SJCRH30 (cell line): ENCODE measurements at regions not wholly inside any gene's neighbourhood (a gene's known extent, or its start where the extent isn't known, plus 50 kb on each side); places are given as distances from the start of the nearest gene placed in this dataset.

Source experiments
- DNase-seq, 2 experiments: peaks; one replicate each; pipeline ENCODE4 v3.0.0-alpha.2; 2015 to 2020
- H3K27ac ChIP-seq: fragments of 250-450 bp; sonication (Bioruptor Pico); 2 replicates; pipeline ENCODE4 v1.5.1; 2020; ENCODE audit warnings: mild to moderate bottlenecking, moderate library complexity
- H3K27me3 ChIP-seq: fragments of 250-450 bp; sonication (Bioruptor Pico); 2 replicates; pipeline ENCODE4 v1.5.1; 2020; ENCODE audit warnings: mild to moderate bottlenecking, moderate library complexity
- H3K36me3 ChIP-seq: fragments of 250-450 bp; sonication (Bioruptor Pico); 2 replicates; pipeline ENCODE4 v1.5.1; 2020; ENCODE audit warnings: mild to moderate bottlenecking, moderate library complexity
- H3K4me1 ChIP-seq: fragments of 250-450 bp; sonication (Bioruptor Pico); 2 replicates; pipeline ENCODE4 v1.5.1; 2020; ENCODE audit warnings: mild to moderate bottlenecking, moderate library complexity
- H3K4me3 ChIP-seq: fragments of 250-450 bp; sonication (Bioruptor Pico); 2 replicates; pipeline ENCODE4 v1.5.1; 2020; ENCODE audit warnings: mild to moderate bottlenecking, moderate library complexity
- H3K9me3 ChIP-seq: fragments of 250-450 bp; sonication (Bioruptor Pico); replicated peaks from 2 replicates; pipeline ENCODE4 v1.5.1; 2020; ENCODE audit warnings: mild to moderate bottlenecking, moderate library complexity

GRCh38 chr15:62875626-62876021 lies 166.9 kb upstream of the TPM1 start:
- no peak overlapping the region for H3K4me3 ChIP-seq
- DNase-seq: no peak
- H3K27me3 ChIP-seq: no peaks in the 10 kb centered on the region
- no peak overlapping the region for H3K27ac ChIP-seq
- H3K9me3 ChIP-seq: peaks cover 3% of the 10 kb centered on the region; the same call in 1 of the 2 replicates
- no peaks in the 10 kb centered on the region for H3K36me3 ChIP-seq
- H3K4me1 ChIP-seq: peaks cover 5% of the 10 kb centered on the region

GRCh38 chr15:62877276-62877857 lies 165.2 kb upstream of the TPM1 start:
- Histone ChIP-seq H3K27me3 (no peaks in the 10 kb centered on the region), H3K4me1 (peaks cover 9% of the 10 kb centered on the region), H3K9me3 (no peaks in the 10 kb centered on the region), H3K36me3 (no peaks in the 10 kb centered on the region), H3K4me3 (no peak overlapping the region), H3K27ac (no peak overlapping the region)
- no peak for DNase-seq

- H3K36me3 ChIP-seq: no peaks in the 10 kb centered on the region
- no peaks in the 10 kb centered on the region for H3K27me3 ChIP-seq
- no peak for DNase-seq
- no peak overlapping the region for H3K27ac ChIP-seq
- peaks cover 9% of the 10 kb centered on the region for H3K4me1 ChIP-seq
- H3K4me3 ChIP-seq: no peak overlapping the region
- H3K9me3 ChIP-seq: no peaks in the 10 kb centered on the region
Measured at GRCh38 chr15:62878070-62878469, 164.5 kb upstream of the TPM1 start.

- DNase-seq: no peak
- Histone ChIP-seq H3K36me3 (no peaks in the 10 kb centered on the region), H3K9me3 (no peaks in the 10 kb centered on the region), H3K27ac (no peak overlapping the region), H3K27me3 (no peaks in the 10 kb centered on the region), H3K4me3 (no peak overlapping the region), H3K4me1 (peaks cover 14% of the 10 kb centered on the region)
Measured at GRCh38 chr15:62879770-62880169, 162.8 kb upstream of the TPM1 start.

- Histone ChIP-seq H3K4me1 (peaks cover 14% of the 10 kb centered on the region), H3K27me3 (no peaks in the 10 kb centered on the region), H3K4me3 (no peak overlapping the region), H3K9me3 (no peaks in the 10 kb centered on the region), H3K36me3 (no peaks in the 10 kb centered on the region), H3K27ac (no peak overlapping the region)
- DNase-seq: no peak
Measured at GRCh38 chr15:62880278-62880677, 162.3 kb upstream of the TPM1 start.

GRCh38 chr15:62881056-62881455 lies 161.5 kb upstream of the TPM1 start:
- H3K27ac ChIP-seq: no peak overlapping the region
- no peak overlapping the region for H3K4me3 ChIP-seq
- H3K4me1 ChIP-seq: peaks cover 14% of the 10 kb centered on the region
- H3K27me3 ChIP-seq: no peaks in the 10 kb centered on the region
- H3K9me3 ChIP-seq: 0 out of 2 replicates have a peak, but pooled peaks cover 2% of the 10 kb centered on the region
- no peaks in the 10 kb centered on the region for H3K36me3 ChIP-seq
- DNase-seq: no peak

GRCh38 chr15:62883938-62884479 lies 158.5 kb upstream of the TPM1 start:
- 0 out of 2 replicates have a peak, but pooled peaks cover 2% of the 10 kb centered on the region for H3K9me3 ChIP-seq
- H3K4me1 ChIP-seq: peaks cover 17% of the 10 kb centered on the region
- H3K4me3 ChIP-seq: no peak overlapping the region
- H3K27me3 ChIP-seq: no peaks in the 10 kb centered on the region
- no peaks in the 10 kb centered on the region for H3K36me3 ChIP-seq
- no peak overlapping the region for H3K27ac ChIP-seq
- no peak for DNase-seq

GRCh38 chr15:62886431-62887071 lies 156.0 kb upstream of the TPM1 start:
- Histone ChIP-seq H3K27ac (0 out of 2 replicates have a peak overlapping the region, but pooled peaks have one; percentile 1), H3K9me3 (0 out of 2 replicates have a peak, but pooled peaks cover 2% of the 10 kb centered on the region), H3K4me1 (peaks cover 8% of the 10 kb centered on the region), H3K27me3 (no peaks in the 10 kb centered on the region), H3K4me3 (peak overlapping the region; percentile 39), H3K36me3 (no peaks in the 10 kb centered on the region)
- peak in 1 of 2 experiments; percentile 34 for DNase-seq

GRCh38 chr15:62887113-62887570 lies 155.4 kb upstream of the TPM1 start:
- Histone ChIP-seq H3K27ac (no peak overlapping the region), H3K36me3 (no peaks in the 10 kb centered on the region), H3K9me3 (0 out of 2 replicates have a peak, but pooled peaks cover 2% of the 10 kb centered on the region), H3K4me1 (peaks cover 8% of the 10 kb centered on the region), H3K4me3 (peak overlapping the region; percentile 39), H3K27me3 (no peaks in the 10 kb centered on the region)
- no peak for DNase-seq

- Histone ChIP-seq H3K9me3 (0 out of 2 replicates have a peak, but pooled peaks cover 2% of the 10 kb centered on the region), H3K36me3 (no peaks in the 10 kb centered on the region), H3K4me3 (no peak overlapping the region), H3K27ac (no peak overlapping the region), H3K27me3 (no peaks in the 10 kb centered on the region), H3K4me1 (peaks cover 10% of the 10 kb centered on the region)
- DNase-seq: no peak
Measured at GRCh38 chr15:62888623-62889022, 153.9 kb upstream of the TPM1 start.

- Histone ChIP-seq H3K4me3 (no peak overlapping the region), H3K36me3 (no peaks in the 10 kb centered on the region), H3K4me1 (peaks cover 13% of the 10 kb centered on the region), H3K9me3 (0 out of 2 replicates have a peak, but pooled peaks cover 2% of the 10 kb centered on the region), H3K27ac (no peak overlapping the region), H3K27me3 (no peaks in the 10 kb centered on the region)
- DNase-seq: no peak
Measured at GRCh38 chr15:62889141-62889661, 153.3 kb upstream of the TPM1 start.

- H3K27ac ChIP-seq: no peak overlapping the region
- H3K9me3 ChIP-seq: 0 out of 2 replicates have a peak, but pooled peaks cover 2% of the 10 kb centered on the region
- peaks cover 17% of the 10 kb centered on the region for H3K4me1 ChIP-seq
- H3K27me3 ChIP-seq: no peaks in the 10 kb centered on the region
- no peaks in the 10 kb centered on the region for H3K36me3 ChIP-seq
- no peak for DNase-seq
- H3K4me3 ChIP-seq: no peak overlapping the region
Measured at GRCh38 chr15:62889734-62890505, 152.6 kb upstream of the TPM1 start.

GRCh38 chr15:62894322-62895085 lies 148.0 kb upstream of the TPM1 start:
- peak; percentile 85 to 89 for DNase-seq
- Histone ChIP-seq H3K36me3 (no peaks in the 10 kb centered on the region), H3K27me3 (no peaks in the 10 kb centered on the region), H3K4me1 (peaks cover 43% of the 10 kb centered on the region), H3K27ac (peak overlapping the region; percentile 81), H3K4me3 (no peak overlapping the region), H3K9me3 (no peaks in the 10 kb centered on the region)
